GM04504 (cell line): ENCODE measurements at regions not wholly inside any gene's neighbourhood (a gene's known extent, or its start where the extent isn't known, plus 50 kb on each side); places are given as distances from the start of the nearest gene placed in this dataset.
"Not testable (repeated sequence)": the region's sequence is repeated elsewhere in the genome, so short reads cannot be mapped to it uniquely, and the experiment has no call there.

ENCODE experiments used
- DNase-seq: peaks from one replicate; pipeline ENCODE4 v3.0.0-alpha.2; 2012; ENCODE audit warnings: low read depth

- no peak for DNase-seq
Observed at GRCh38 chr2:184119989-184120800, 478.1 kb upstream of the ZNF804A start.

- DNase-seq: no peak
Observed at GRCh38 chr2:184125867-184126266, 472.5 kb upstream of the ZNF804A start.

DNA sequence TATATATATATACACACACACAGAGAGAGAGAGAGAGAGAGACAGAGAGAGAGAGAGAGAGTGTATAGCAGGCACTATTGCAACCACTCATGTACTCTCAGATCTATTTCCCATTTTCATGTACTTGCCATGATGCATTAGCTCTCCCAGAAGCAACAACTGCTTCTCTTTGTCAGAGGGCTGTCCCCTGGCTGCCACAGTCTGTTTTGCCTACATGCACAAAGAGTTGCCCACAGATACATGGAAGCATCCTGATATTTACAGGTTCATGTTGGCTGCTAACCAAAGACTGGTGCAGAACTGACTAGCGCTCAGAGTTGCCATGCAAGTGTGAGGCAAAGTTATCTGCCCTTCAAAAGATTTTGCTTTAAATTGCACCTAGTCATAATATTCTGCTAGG lies 469.3 kb upstream of the ZNF804A start:
- DNase-seq: no peak

- DNase-seq: no peak
Observed at GRCh38 chr2:184137955-184138354, 460.4 kb upstream of the ZNF804A start.

- no peak for DNase-seq
Observed at GRCh38 chr2:184141866-184142265, 456.5 kb upstream of the ZNF804A start.

- no peak for DNase-seq
Observed at GRCh38 chr2:184154438-184154837, 443.9 kb upstream of the ZNF804A start.

- no peak for DNase-seq
Observed at GRCh38 chr2:184155791-184156190, 442.5 kb upstream of the ZNF804A start.

- no peak for DNase-seq
Observed at GRCh38 chr2:184157141-184157540, 441.2 kb upstream of the ZNF804A start.

- no peak for DNase-seq
Observed at GRCh38 chr2:184162426-184162825, 435.9 kb upstream of the ZNF804A start.

DNA sequence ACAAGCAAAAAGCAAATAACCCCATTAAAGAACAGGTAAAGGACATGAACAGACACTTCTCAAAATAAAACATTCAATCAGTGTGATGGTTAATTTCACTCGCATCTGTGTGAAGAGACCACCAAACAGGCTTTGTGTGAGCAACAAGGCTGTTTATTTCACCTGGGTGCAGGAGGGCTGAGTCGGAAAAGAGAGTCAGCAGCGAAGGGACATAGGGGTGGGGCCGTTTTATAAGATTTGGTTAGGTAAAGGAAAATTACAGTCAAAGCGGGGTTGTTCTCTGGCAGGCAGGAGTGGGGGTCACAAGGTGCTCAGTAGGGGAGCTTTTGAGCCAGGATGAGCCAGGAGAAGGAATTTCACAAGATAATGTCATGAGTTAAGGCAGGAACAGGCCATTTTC lies 429.5 kb upstream of the ZNF804A start:
- DNase-seq: not testable (repeated sequence)

- DNase-seq: no peak
Observed at GRCh38 chr2:184169366-184169765, 429.0 kb upstream of the ZNF804A start.

- DNase-seq: no peak
Observed at GRCh38 chr2:184174493-184175104, 423.7 kb upstream of the ZNF804A start.

- DNase-seq: no peak
Observed at GRCh38 chr2:184178229-184178628, 420.1 kb upstream of the ZNF804A start.

DNA sequence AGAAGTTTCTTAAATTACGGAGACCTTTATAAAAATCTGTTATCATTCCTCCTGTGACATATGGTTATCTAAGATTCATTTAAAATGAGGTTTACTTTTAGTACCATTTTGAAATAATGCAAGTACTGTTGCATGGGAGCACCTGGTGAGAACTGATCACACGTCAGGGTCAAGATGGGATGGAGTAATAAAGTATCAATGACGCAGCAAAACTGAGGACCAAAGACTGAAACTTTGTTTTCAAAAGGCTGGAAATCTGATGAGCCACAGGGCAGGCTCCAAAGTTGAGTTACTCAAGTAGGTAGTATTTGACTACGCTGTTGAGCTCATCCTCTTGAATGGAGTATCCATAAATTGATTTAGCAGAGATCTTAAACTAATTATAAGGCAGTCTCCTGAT lies 411.9 kb upstream of the ZNF804A start:
- no peak for DNase-seq

DNA sequence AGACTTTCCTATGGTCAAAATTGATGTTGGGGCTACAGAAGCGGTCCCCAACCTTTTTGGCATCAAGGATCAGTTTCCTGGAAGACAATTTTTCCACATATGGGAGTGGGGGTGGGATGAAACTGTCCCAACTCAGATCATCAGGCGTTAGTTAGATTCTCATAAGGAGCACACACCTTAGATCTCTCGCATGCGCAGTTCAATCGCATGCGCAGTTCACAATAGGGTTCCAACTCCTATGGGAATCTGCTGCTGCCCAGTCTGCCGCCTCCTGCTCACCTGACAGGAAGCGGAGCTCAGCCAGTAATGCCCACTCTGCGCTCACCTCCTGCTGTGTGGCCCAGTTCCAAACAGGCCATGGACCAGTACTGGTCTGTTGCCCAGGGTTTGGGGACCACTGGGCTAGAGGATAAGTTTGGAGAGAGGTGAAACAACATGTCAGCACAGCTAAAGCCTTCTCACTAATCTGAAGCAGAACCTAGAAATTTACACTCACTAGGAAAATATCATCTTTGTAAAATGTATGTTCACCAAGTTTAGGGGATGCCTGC lies 410.8 kb upstream of the ZNF804A start:
- DNase-seq: no peak

DNA sequence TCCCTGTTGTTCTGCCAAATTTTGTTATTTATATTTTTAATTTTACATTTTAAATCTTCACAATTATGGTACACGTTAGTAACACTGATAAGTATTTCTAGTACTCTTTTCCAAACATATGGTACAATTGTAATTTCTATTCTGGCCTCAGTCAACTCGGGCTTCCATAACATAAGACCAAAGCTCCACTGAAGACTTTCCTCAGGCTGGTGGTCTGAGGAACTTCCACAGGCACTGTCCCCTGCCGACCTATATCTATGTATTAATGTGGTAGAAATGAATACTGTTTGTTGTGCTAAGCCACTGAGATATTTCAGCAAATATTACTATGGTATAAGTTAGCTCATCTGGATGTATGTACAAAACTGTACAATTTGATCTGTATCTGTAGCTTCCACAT lies 407.6 kb upstream of the ZNF804A start:
- no peak for DNase-seq

GRCh38 chr2:184192649-184193048 lies 405.7 kb upstream of the ZNF804A start:
- DNase-seq: no peak

DNA sequence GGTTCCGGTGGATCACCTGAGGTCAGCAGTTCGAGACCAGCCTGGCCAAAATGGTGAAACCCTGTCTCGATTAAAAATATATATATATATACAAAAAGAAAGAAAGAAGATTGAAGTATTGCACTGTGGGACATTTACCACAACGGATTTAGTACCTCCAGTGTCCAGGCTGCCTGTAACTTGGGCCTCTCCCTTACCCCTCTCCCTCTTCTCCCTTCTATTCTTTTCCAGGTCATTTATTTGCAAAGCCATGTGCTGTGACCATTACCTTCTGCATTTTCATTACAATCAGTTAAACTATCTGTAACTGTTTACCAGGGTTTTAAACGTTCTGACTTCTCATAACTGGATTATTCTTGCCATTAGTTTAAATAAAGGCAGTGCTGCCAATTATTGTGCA lies 400.9 kb upstream of the ZNF804A start:
- DNase-seq: no peak

DNA sequence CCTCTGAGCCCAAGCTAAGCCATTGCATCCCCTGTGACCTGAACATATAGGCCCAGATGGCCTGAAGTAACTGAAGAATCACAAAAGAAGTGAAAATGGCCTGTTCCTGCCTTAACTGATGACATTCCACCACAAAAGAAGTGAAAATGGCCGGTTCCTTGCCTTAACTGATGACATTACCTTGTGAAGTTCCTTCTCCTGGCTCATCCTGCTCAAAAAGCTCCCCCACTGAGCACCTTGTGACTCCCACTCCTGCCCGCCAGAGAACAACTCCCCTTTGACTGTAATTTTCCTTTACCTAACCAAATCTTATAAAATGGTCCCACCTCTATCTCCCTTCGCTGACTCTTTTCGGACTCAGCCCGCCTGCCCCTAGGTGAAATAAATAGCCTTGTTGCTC lies 399.5 kb upstream of the ZNF804A start:
- not testable (repeated sequence) for DNase-seq

DNA sequence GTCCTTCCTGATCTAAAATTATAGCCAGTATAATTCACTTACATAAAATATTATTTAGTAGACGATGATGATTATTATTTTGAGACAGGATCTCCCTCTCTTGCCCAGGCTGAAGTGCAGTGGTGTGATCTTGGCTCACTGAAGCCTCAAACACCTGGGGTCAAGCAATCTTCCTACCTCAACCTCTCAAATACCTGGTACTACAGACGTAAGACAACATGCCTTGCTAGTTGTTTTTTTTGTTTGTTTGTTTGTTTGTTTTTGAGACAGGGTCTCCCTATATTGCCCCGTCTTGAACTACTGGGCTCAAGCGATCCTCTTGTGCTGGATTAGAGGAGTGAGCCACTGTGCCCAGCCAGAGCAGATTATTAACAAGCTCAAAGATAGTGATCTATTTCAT lies 399.1 kb upstream of the ZNF804A start:
- no peak for DNase-seq

- no peak for DNase-seq
Observed at GRCh38 chr2:184201246-184201645, 397.1 kb upstream of the ZNF804A start.

GRCh38 chr2:184203661-184204060 lies 394.7 kb upstream of the ZNF804A start:
- DNase-seq: no peak

- no peak for DNase-seq
Observed at GRCh38 chr2:184205048-184205596, 393.2 kb upstream of the ZNF804A start.
